OCI-LY1 (cell line): ENCODE measurements at regions not wholly inside any gene's neighbourhood (a gene's known extent, or its start where the extent isn't known, plus 50 kb on each side); places are given as distances from the start of the nearest gene placed in this dataset.

ENCODE experiments used
- H2AFZ ChIP-seq: fragments of 200-600 bp; sonication (generic), shearing (Covaris generic); 2 replicates; pipeline ENCODE4 v1.6.0; 2014; ENCODE audit warnings: antibody characterized with exemption, mild to moderate bottlenecking, low read length
- H3F3A ChIP-seq: fragments of 200-600 bp; sonication (generic), shearing (Covaris generic); 2 replicates; pipeline ENCODE4 v1.6.0; 2014; ENCODE audit warnings: mild to moderate bottlenecking, antibody characterized with exemption, low read length, moderate library complexity; ENCODE audit not compliant: insufficient read depth
- H3K27ac ChIP-seq: fragments of 200-600 bp; sonication (generic); 2 replicates; pipeline ENCODE4 v1.5.1; 2014; ENCODE audit warnings: low read length, mixed run types, mild to moderate bottlenecking, low read depth; ENCODE audit not compliant: poor library complexity, severe bottlenecking
- H3K27me3 ChIP-seq: fragments of 200-600 bp; sonication (generic); 2 replicates; pipeline ENCODE4 v1.6.0; 2014; ENCODE audit warnings: antibody characterized with exemption, mild to moderate bottlenecking, low read length, moderate library complexity; ENCODE audit not compliant: insufficient read depth
- H3K36me3 ChIP-seq: fragments of 200-600 bp; sonication (generic); 2 replicates; pipeline ENCODE4 v1.6.1; 2014; ENCODE audit warnings: mild to moderate bottlenecking, antibody characterized with exemption, low read length, moderate library complexity, mixed read lengths; ENCODE audit not compliant: insufficient read depth
- H3K4me1 ChIP-seq: fragments of 200-600 bp; sonication (generic); 2 replicates; pipeline ENCODE4 v1.5.1; 2014; ENCODE audit warnings: mild to moderate bottlenecking, low read length, moderate library complexity; ENCODE audit not compliant: insufficient read depth, severe bottlenecking
- H3K4me2 ChIP-seq: fragments of 200-600 bp; sonication (generic), shearing (Covaris generic); 2 replicates; pipeline ENCODE4 v1.6.1; 2014; ENCODE audit warnings: low read length
- H3K4me3 ChIP-seq: fragments of 200-600 bp; sonication (generic); 2 replicates; pipeline ENCODE4 v1.5.1; 2014; ENCODE audit warnings: low read length, low read depth, mild to moderate bottlenecking, mixed read lengths; ENCODE audit not compliant: poor library complexity, severe bottlenecking
- H3K79me2 ChIP-seq: fragments of 200-600 bp; shearing (Covaris generic); 2 replicates; pipeline ENCODE4 v1.6.1; 2016; ENCODE audit warnings: mixed run types, low read length, mixed read lengths; ENCODE audit not compliant: insufficient read depth
- H3K9ac ChIP-seq: fragments of 200-600 bp; sonication (generic), shearing (Covaris generic); 2 replicates; pipeline ENCODE4 v1.6.1; 2014; ENCODE audit warnings: mild to moderate bottlenecking, low read length, mixed read lengths
- H3K9me2 ChIP-seq: fragments of 200-600 bp; sonication (generic), shearing (Covaris generic); 2 replicates; pipeline ENCODE4 v1.6.1; 2014; ENCODE audit warnings: low read depth, mild to moderate bottlenecking, low read length, mixed read lengths
- H3K9me3 ChIP-seq: fragments of 200-600 bp; shearing (Covaris generic); 2 replicates; pipeline ENCODE4 v1.6.1; 2014; ENCODE audit warnings: low read length, mixed read lengths
- H4K20me1 ChIP-seq: fragments of 200-600 bp; sonication (generic), shearing (Covaris generic); 2 replicates; pipeline ENCODE4 v1.6.0; 2016; ENCODE audit warnings: mild to moderate bottlenecking, low read length; ENCODE audit not compliant: insufficient read depth
- EZH2 ChIP-seq: fragments of 200-600 bp; sonication (generic), shearing (Covaris generic); IDR thresholded peaks from 2 replicates; pipeline ENCODE4 v1.8.0; 2017; ENCODE audit warnings: borderline replicate concordance, mixed run types, mild to moderate bottlenecking, antibody characterized with exemption, low read length, moderate library complexity, mixed read lengths
- TF ChIP-seq, protein P1 (sequence below): fragments of 200-600 bp; sonication (generic), shearing (Covaris generic); IDR thresholded peaks from 2 replicates; pipeline ENCODE4 v1.5.1; 2017; ENCODE audit warnings: mild to moderate bottlenecking, antibody characterized with exemption, low read length, moderate library complexity, mixed read lengths

GRCh38 chrX:99913611-99914010 is 496.5 kb downstream of the PCDH19 start:
- Histone ChIP-seq H3K27ac (no peak overlapping the region), H3K9me2 (no peaks in the 10 kb centered on the region), H3K79me2 (no peaks in the 10 kb centered on the region), H4K20me1 (no peaks in the 10 kb centered on the region), H3F3A (no peaks in the 10 kb centered on the region), H3K4me1 (no peaks in the 10 kb centered on the region), H3K4me2 (no peak overlapping the region), H3K9me3 (no peaks in the 10 kb centered on the region), H3K27me3 (no peaks in the 10 kb centered on the region), H2AFZ (no peak overlapping the region), H3K36me3 (no peaks in the 10 kb centered on the region), H3K4me3 (no peak overlapping the region), H3K9ac (no peak overlapping the region)
- TF ChIP-seq, protein P1, sequence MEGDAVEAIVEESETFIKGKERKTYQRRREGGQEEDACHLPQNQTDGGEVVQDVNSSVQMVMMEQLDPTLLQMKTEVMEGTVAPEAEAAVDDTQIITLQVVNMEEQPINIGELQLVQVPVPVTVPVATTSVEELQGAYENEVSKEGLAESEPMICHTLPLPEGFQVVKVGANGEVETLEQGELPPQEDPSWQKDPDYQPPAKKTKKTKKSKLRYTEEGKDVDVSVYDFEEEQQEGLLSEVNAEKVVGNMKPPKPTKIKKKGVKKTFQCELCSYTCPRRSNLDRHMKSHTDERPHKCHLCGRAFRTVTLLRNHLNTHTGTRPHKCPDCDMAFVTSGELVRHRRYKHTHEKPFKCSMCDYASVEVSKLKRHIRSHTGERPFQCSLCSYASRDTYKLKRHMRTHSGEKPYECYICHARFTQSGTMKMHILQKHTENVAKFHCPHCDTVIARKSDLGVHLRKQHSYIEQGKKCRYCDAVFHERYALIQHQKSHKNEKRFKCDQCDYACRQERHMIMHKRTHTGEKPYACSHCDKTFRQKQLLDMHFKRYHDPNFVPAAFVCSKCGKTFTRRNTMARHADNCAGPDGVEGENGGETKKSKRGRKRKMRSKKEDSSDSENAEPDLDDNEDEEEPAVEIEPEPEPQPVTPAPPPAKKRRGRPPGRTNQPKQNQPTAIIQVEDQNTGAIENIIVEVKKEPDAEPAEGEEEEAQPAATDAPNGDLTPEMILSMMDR, result no peak
- no peak for TF ChIP-seq EZH2

- no peak overlapping the region for H3K4me3 ChIP-seq
- TF ChIP-seq, protein P1, result no peak
- no peak for TF ChIP-seq EZH2
- no peaks in the 10 kb centered on the region for H3K9me3 ChIP-seq
- H3K36me3 ChIP-seq, result no peaks in the 10 kb centered on the region
- no peaks in the 10 kb centered on the region for H3K27me3 ChIP-seq
- no peak overlapping the region for H3K4me2 ChIP-seq
- no peaks in the 10 kb centered on the region for H3F3A ChIP-seq
- no peak overlapping the region for H2AFZ ChIP-seq
- no peak overlapping the region for H3K27ac ChIP-seq
- H3K9ac ChIP-seq, result no peak overlapping the region
- H3K4me1 ChIP-seq, result no peaks in the 10 kb centered on the region
- no peaks in the 10 kb centered on the region for H3K79me2 ChIP-seq
- no peaks in the 10 kb centered on the region for H4K20me1 ChIP-seq
- H3K9me2 ChIP-seq, result no peaks in the 10 kb centered on the region
Observed at GRCh38 chrX:99909946-99910345, 500.1 kb downstream of the PCDH19 start.

DNA sequence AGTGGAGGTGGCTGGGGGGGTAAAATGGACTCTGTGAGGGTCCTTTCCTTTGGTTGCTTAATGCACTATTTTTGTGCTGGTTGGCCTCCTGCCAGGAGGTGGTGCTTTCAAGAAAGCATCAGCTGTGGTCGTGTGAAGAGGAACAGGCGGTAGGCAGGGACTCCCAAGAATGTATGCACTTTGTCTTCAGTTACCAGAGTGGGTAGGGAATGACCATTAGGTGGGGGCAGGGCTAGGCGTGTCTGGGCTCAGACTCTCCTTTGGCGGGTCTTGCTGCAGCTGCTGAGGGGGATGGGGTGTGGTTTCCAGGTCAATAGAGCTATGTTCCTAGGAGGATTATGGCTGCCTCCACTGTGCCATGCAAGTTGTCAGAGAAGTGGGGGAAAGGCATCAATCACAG is 509.0 kb downstream of the PCDH19 start:
- H3K4me3 ChIP-seq, result no peak overlapping the region
- no peaks in the 10 kb centered on the region for H3K4me1 ChIP-seq
- H4K20me1 ChIP-seq, result no peaks in the 10 kb centered on the region
- no peak overlapping the region for H3K4me2 ChIP-seq
- H3K9me2 ChIP-seq, result no peaks in the 10 kb centered on the region
- TF ChIP-seq EZH2, result no peak
- TF ChIP-seq, protein P1, result no peak
- no peaks in the 10 kb centered on the region for H3K79me2 ChIP-seq
- H2AFZ ChIP-seq, result no peak overlapping the region
- H3K36me3 ChIP-seq, result no peaks in the 10 kb centered on the region
- no peaks in the 10 kb centered on the region for H3K9me3 ChIP-seq
- H3K27me3 ChIP-seq, result no peaks in the 10 kb centered on the region
- no peak overlapping the region for H3K9ac ChIP-seq
- H3F3A ChIP-seq, result no peaks in the 10 kb centered on the region
- no peak overlapping the region for H3K27ac ChIP-seq
